A673 (cell line): ENCODE measurements at regions not wholly inside any gene's neighbourhood (a gene's known extent, or its start where the extent isn't known, plus 50 kb on each side); places are given as distances from the start of the nearest gene placed in this dataset.

Source experiments
- EZH2 ChIP-seq: fragments of 200-600 bp; sonication (generic); IDR thresholded peaks from 2 replicates; pipeline ENCODE4 v1.6.1; 2017; ENCODE audit warnings: borderline replicate concordance, low read depth, mild to moderate bottlenecking, mixed read lengths, antibody characterized with exemption, low read length; ENCODE audit not compliant: poor library complexity, severe bottlenecking
- TF ChIP-seq, protein P1 (sequence below): fragments of 300-800, 200-600 bp; sonication (generic); conservative IDR thresholded peaks from 2 replicates; pipeline ENCODE4 v1.5.1; 2017; ENCODE audit warnings: low read depth, mild to moderate bottlenecking, antibody characterized with exemption, low read length, moderate library complexity, mixed read lengths

DNA sequence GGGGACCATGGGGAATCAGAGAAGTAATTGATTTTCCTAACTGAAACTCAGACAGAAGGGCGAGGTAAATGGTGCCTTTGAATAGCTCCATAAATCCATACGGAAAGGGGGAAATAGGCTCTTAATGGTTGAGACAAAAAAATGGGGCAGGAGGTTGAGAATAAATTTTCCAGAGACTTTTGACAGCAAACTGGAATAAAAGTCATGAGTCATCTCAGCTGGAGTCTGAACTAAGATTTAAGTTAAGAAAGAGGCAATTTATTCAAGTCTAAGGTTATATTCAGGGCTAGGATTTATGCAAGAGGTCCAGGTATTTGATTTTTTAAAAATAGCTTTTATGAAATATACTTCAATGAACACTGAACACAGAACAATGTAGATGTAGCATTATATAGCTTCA is 238.7 kb upstream of the RORA start:
- TF ChIP-seq, protein P1, sequence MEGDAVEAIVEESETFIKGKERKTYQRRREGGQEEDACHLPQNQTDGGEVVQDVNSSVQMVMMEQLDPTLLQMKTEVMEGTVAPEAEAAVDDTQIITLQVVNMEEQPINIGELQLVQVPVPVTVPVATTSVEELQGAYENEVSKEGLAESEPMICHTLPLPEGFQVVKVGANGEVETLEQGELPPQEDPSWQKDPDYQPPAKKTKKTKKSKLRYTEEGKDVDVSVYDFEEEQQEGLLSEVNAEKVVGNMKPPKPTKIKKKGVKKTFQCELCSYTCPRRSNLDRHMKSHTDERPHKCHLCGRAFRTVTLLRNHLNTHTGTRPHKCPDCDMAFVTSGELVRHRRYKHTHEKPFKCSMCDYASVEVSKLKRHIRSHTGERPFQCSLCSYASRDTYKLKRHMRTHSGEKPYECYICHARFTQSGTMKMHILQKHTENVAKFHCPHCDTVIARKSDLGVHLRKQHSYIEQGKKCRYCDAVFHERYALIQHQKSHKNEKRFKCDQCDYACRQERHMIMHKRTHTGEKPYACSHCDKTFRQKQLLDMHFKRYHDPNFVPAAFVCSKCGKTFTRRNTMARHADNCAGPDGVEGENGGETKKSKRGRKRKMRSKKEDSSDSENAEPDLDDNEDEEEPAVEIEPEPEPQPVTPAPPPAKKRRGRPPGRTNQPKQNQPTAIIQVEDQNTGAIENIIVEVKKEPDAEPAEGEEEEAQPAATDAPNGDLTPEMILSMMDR: no peak
- TF ChIP-seq EZH2: no peak
